ENCODE measurements at regions not wholly inside any gene's neighbourhood (a gene's known extent, or its start where the extent isn't known, plus 50 kb on each side); places are given as distances from the start of the nearest gene placed in this dataset.

GRCh38 chr1:195336812-195337211 lies 1271.4 kb downstream of the KCNT2 start:
- no peak overlapping the region for H3K27ac Mint-ChIP-seq
- H3K4me3 Mint-ChIP-seq = no peak overlapping the region
- H3K9me3 Mint-ChIP-seq = no peaks in the 10 kb centered on the region
- H3K36me3 Mint-ChIP-seq (ENCODE audit: low read depth) = no peaks in the 10 kb centered on the region
- H3K4me1 Mint-ChIP-seq = peaks cover 2% of the 10 kb centered on the region
- no peak for DNase-seq
- TF ChIP-seq, protein P1, sequence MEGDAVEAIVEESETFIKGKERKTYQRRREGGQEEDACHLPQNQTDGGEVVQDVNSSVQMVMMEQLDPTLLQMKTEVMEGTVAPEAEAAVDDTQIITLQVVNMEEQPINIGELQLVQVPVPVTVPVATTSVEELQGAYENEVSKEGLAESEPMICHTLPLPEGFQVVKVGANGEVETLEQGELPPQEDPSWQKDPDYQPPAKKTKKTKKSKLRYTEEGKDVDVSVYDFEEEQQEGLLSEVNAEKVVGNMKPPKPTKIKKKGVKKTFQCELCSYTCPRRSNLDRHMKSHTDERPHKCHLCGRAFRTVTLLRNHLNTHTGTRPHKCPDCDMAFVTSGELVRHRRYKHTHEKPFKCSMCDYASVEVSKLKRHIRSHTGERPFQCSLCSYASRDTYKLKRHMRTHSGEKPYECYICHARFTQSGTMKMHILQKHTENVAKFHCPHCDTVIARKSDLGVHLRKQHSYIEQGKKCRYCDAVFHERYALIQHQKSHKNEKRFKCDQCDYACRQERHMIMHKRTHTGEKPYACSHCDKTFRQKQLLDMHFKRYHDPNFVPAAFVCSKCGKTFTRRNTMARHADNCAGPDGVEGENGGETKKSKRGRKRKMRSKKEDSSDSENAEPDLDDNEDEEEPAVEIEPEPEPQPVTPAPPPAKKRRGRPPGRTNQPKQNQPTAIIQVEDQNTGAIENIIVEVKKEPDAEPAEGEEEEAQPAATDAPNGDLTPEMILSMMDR (IDR thresholded peaks at IDR 0.05) = no peak
- no peaks in the 10 kb centered on the region for H3K27me3 Mint-ChIP-seq (ENCODE audit: low read depth, poor library complexity)

- no peaks in the 10 kb centered on the region for H3K36me3 Mint-ChIP-seq (ENCODE audit: low read depth)
Measured at GRCh38 chr1:195335541-195335940, 1272.7 kb downstream of the KCNT2 start.

GRCh38 chr1:195332102-195332501 lies 1276.1 kb downstream of the KCNT2 start:
- DNase-seq = no peak
- Mint-ChIP-seq H3K4me1 (no peaks in the 10 kb centered on the region), H3K36me3 (ENCODE audit: low read depth) (no peaks in the 10 kb centered on the region), H3K9me3 (no peaks in the 10 kb centered on the region), H3K27ac (no peak overlapping the region), H3K27me3 (ENCODE audit: low read depth, poor library complexity) (no peaks in the 10 kb centered on the region), H3K4me3 (no peak overlapping the region)
- TF ChIP-seq, protein P1 (IDR thresholded peaks at IDR 0.05) = no peak

More at GRCh38 chr1:195335541-195335940, 1272.7 kb downstream of the KCNT2 start:
- H3K9me3 Mint-ChIP-seq = no peaks in the 10 kb centered on the region
- no peak for DNase-seq
- H3K4me3 Mint-ChIP-seq = no peak overlapping the region
- TF ChIP-seq, protein P1 (IDR thresholded peaks at IDR 0.05) = no peak
- no peaks in the 10 kb centered on the region for H3K27me3 Mint-ChIP-seq (ENCODE audit: low read depth, poor library complexity)
- no peaks in the 10 kb centered on the region for H3K4me1 Mint-ChIP-seq
- no peak overlapping the region for H3K27ac Mint-ChIP-seq

DNA sequence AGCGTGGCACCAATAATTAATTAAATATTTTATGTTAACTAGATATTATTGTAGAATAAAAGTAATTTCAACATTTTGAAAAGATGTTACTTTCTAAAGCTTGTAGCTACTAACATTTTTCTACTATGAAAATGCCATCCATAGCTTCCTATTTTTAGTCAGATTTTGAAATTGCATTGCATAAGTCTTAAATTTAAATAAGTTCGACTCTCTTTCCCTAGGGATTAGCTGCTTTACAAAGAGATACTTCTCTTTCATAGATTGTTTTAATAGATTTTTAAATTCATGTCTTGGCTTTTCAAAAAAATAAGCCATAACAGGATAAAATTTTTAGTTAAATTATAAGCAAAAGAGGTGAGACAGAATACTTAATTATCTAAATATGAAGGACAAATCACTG lies 1279.6 kb downstream of the KCNT2 start:
- H3K4me1 Mint-ChIP-seq = no peaks in the 10 kb centered on the region
- TF ChIP-seq, protein P1 (IDR thresholded peaks at IDR 0.05) = no peak
- no peak overlapping the region for H3K4me3 Mint-ChIP-seq
- no peaks in the 10 kb centered on the region for H3K36me3 Mint-ChIP-seq (ENCODE audit: low read depth)
- no peaks in the 10 kb centered on the region for H3K9me3 Mint-ChIP-seq
- DNase-seq = no peak
- H3K27ac Mint-ChIP-seq = no peak overlapping the region
- H3K27me3 Mint-ChIP-seq (ENCODE audit: low read depth, poor library complexity) = no peaks in the 10 kb centered on the region

GRCh38 chr1:195328102-195328501 lies 1280.1 kb downstream of the KCNT2 start:
- Mint-ChIP-seq H3K27me3 (ENCODE audit: low read depth, poor library complexity) (no peaks in the 10 kb centered on the region), H3K4me1 (no peaks in the 10 kb centered on the region), H3K36me3 (ENCODE audit: low read depth) (no peaks in the 10 kb centered on the region), H3K4me3 (no peak overlapping the region), H3K27ac (no peak overlapping the region), H3K9me3 (no peaks in the 10 kb centered on the region)
- no peak for DNase-seq
- TF ChIP-seq, protein P1 (IDR thresholded peaks at IDR 0.05) = no peak

GRCh38 chr1:195327361-195327760 lies 1280.9 kb downstream of the KCNT2 start:
- H3K36me3 Mint-ChIP-seq (ENCODE audit: low read depth) = no peaks in the 10 kb centered on the region
- H3K27ac Mint-ChIP-seq = no peak overlapping the region
- no peak for DNase-seq
- H3K4me3 Mint-ChIP-seq = no peak overlapping the region
- no peaks in the 10 kb centered on the region for H3K9me3 Mint-ChIP-seq
- TF ChIP-seq, protein P1 (IDR thresholded peaks at IDR 0.05) = no peak
- no peaks in the 10 kb centered on the region for H3K27me3 Mint-ChIP-seq (ENCODE audit: low read depth, poor library complexity)
- H3K4me1 Mint-ChIP-seq = no peaks in the 10 kb centered on the region
